ENCODE measurements at regions not wholly inside any gene's neighbourhood (a gene's known extent, or its start where the extent isn't known, plus 50 kb on each side); places are given as distances from the start of the nearest gene placed in this dataset.

GRCh38 chr9:79334711-79335110, 237.1 kb upstream of the TLE4 start:
- DNase-seq (ENCODE audit: low spot score): no peak

- no peak for DNase-seq (ENCODE audit: low spot score)
These were observed 235.8 kb upstream of the TLE4 start for GRCh38 chr9:79335987-79336386.

- no peak for DNase-seq (ENCODE audit: low spot score)
These were observed 230.2 kb upstream of the TLE4 start for GRCh38 chr9:79341561-79341960.

- no peak for DNase-seq (ENCODE audit: low spot score)
These were observed 225.3 kb upstream of the TLE4 start for GRCh38 chr9:79346350-79347020.

- no peak for DNase-seq (ENCODE audit: low spot score)
These were observed 219.4 kb upstream of the TLE4 start for GRCh38 chr9:79352322-79352721.

GRCh38 chr9:79353856-79354520, 217.8 kb upstream of the TLE4 start:
- no peak for DNase-seq (ENCODE audit: low spot score)

- DNase-seq (ENCODE audit: low spot score): no peak
These were observed 214.6 kb upstream of the TLE4 start for GRCh38 chr9:79357194-79357593.

- no peak for DNase-seq (ENCODE audit: low spot score)
These were observed 214.1 kb upstream of the TLE4 start for GRCh38 chr9:79357616-79358015.

- no peak for DNase-seq (ENCODE audit: low spot score)
These were observed 211.1 kb upstream of the TLE4 start for GRCh38 chr9:79360387-79361347.

- no peak for DNase-seq (ENCODE audit: low spot score)
These were observed 209.4 kb upstream of the TLE4 start for GRCh38 chr9:79362100-79363081.

GRCh38 chr9:79369676-79370075, 202.1 kb upstream of the TLE4 start:
- no peak for DNase-seq (ENCODE audit: low spot score)

GRCh38 chr9:79371301-79371700, 200.5 kb upstream of the TLE4 start:
- no peak for DNase-seq (ENCODE audit: low spot score)

GRCh38 chr9:79371948-79372555, 199.7 kb upstream of the TLE4 start:
- DNase-seq (ENCODE audit: low spot score): no peak

GRCh38 chr9:79377339-79377855, 194.4 kb upstream of the TLE4 start:
- no peak for DNase-seq (ENCODE audit: low spot score)

- DNase-seq (ENCODE audit: low spot score): no peak
These were observed 193.7 kb upstream of the TLE4 start for GRCh38 chr9:79378107-79378506.

GRCh38 chr9:79382044-79382443, 189.7 kb upstream of the TLE4 start:
- DNase-seq (ENCODE audit: low spot score): no peak

- DNase-seq (ENCODE audit: low spot score): no peak
These were observed 189.3 kb upstream of the TLE4 start for GRCh38 chr9:79382458-79382857.

- no peak for DNase-seq (ENCODE audit: low spot score)
These were observed 188.7 kb upstream of the TLE4 start for GRCh38 chr9:79383096-79383495.

- no peak for DNase-seq (ENCODE audit: low spot score)
These were observed 187.7 kb upstream of the TLE4 start for GRCh38 chr9:79384091-79384490.

- DNase-seq (ENCODE audit: low spot score): no peak
These were observed 187.3 kb upstream of the TLE4 start for GRCh38 chr9:79384501-79384900.
